Endothelial cell (in vitro differentiated cells): ENCODE measurements at regions not wholly inside any gene's neighbourhood (a gene's known extent, or its start where the extent isn't known, plus 50 kb on each side); places are given as distances from the start of the nearest gene placed in this dataset.
A peak's percentile ranks its signal among the peaks of the same experiment; 100 is the strongest.

Source experiments
- DNase-seq: peaks from one replicate; pipeline ENCODE4 v3.0.0; 2021; ENCODE audit warnings: low spot score
- H3K27ac Mint-ChIP-seq: one replicate; pipeline ENCODE4 v1.8.0; 2021; ENCODE audit warnings: mixed read lengths, inconsistent platforms; ENCODE audit not compliant: unreplicated experiment
- H3K27me3 Mint-ChIP-seq: one replicate; pipeline ENCODE4 v1.8.0; 2021; ENCODE audit warnings: mild to moderate bottlenecking, moderate library complexity, mixed read lengths, inconsistent platforms; ENCODE audit not compliant: unreplicated experiment
- H3K36me3 Mint-ChIP-seq: one replicate; pipeline ENCODE4 v1.8.0; 2021; ENCODE audit warnings: mild to moderate bottlenecking, low read depth, mixed read lengths, inconsistent platforms; ENCODE audit not compliant: unreplicated experiment
- H3K4me1 Mint-ChIP-seq: one replicate; pipeline ENCODE4 v1.8.0; 2021; ENCODE audit warnings: mild to moderate bottlenecking, mixed read lengths, inconsistent platforms; ENCODE audit not compliant: unreplicated experiment
- H3K4me3 Mint-ChIP-seq: one replicate; pipeline ENCODE4 v1.8.0; 2021; ENCODE audit warnings: mild to moderate bottlenecking, mixed read lengths, inconsistent platforms; ENCODE audit not compliant: unreplicated experiment
- H3K9me3 Mint-ChIP-seq: one replicate; pipeline ENCODE4 v1.8.0; 2021; ENCODE audit warnings: mixed read lengths, inconsistent platforms; ENCODE audit not compliant: unreplicated experiment
- TF ChIP-seq, protein P1 (sequence below): fragments of 200-600 bp; sonication (generic); IDR thresholded peaks from one replicate; pipeline ENCODE4 v1.5.0; 2021; ENCODE audit warnings: antibody characterized with exemption; ENCODE audit not compliant: unreplicated experiment

DNA sequence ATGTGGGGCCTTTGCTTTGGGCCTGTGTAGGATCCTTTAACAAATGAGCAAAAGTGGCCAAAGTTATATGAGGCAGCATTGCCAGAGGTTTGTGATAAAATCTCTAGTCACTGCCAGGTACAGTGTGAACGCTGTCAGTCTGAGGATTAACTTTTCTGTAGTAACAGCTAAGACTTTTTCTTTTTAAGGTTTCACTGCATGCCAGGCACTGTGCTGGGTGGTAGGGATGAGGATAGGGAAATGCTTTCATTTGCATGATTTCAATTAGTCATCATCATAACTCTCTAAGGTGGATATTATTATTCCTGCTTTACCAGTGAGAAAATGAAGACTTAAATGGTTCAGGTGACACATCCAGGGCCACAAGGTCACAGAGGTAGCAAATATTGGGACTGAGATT lies 79.7 kb upstream of the BMPER start:
- Mint-ChIP-seq H3K9me3 (no peaks in the 10 kb centered on the region), H3K4me1 (no peaks in the 10 kb centered on the region), H3K27me3 (peaks cover 1% of the 10 kb centered on the region), H3K4me3 (no peak overlapping the region), H3K27ac (no peak overlapping the region), H3K36me3 (no peaks in the 10 kb centered on the region)
- TF ChIP-seq, protein P1, sequence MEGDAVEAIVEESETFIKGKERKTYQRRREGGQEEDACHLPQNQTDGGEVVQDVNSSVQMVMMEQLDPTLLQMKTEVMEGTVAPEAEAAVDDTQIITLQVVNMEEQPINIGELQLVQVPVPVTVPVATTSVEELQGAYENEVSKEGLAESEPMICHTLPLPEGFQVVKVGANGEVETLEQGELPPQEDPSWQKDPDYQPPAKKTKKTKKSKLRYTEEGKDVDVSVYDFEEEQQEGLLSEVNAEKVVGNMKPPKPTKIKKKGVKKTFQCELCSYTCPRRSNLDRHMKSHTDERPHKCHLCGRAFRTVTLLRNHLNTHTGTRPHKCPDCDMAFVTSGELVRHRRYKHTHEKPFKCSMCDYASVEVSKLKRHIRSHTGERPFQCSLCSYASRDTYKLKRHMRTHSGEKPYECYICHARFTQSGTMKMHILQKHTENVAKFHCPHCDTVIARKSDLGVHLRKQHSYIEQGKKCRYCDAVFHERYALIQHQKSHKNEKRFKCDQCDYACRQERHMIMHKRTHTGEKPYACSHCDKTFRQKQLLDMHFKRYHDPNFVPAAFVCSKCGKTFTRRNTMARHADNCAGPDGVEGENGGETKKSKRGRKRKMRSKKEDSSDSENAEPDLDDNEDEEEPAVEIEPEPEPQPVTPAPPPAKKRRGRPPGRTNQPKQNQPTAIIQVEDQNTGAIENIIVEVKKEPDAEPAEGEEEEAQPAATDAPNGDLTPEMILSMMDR = no peak
- DNase-seq = no peak

DNA sequence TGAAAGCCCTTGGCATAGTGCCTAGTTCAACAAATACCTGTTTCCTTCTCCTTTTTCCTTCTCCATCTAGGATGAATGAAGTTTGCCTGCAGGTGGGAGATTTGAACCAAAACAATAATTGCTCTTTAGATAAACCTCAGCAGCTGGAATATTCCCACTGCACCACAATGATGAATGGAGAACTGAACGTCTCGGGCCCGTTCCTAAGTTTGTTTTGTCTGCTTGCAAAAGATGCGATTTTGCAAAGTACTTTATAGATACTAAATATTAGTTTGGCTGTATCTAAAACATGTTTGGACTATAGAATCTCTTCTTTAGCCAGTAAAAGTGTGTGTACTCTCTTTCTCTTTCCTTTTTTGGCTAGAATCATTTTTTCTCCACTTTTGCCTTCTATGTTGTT lies 75.8 kb upstream of the BMPER start:
- Mint-ChIP-seq H3K27ac (no peak overlapping the region), H3K4me1 (no peaks in the 10 kb centered on the region), H3K27me3 (peaks cover 2% of the 10 kb centered on the region), H3K4me3 (no peak overlapping the region), H3K36me3 (no peaks in the 10 kb centered on the region), H3K9me3 (no peaks in the 10 kb centered on the region)
- TF ChIP-seq, protein P1 = no peak
- no peak for DNase-seq

DNA sequence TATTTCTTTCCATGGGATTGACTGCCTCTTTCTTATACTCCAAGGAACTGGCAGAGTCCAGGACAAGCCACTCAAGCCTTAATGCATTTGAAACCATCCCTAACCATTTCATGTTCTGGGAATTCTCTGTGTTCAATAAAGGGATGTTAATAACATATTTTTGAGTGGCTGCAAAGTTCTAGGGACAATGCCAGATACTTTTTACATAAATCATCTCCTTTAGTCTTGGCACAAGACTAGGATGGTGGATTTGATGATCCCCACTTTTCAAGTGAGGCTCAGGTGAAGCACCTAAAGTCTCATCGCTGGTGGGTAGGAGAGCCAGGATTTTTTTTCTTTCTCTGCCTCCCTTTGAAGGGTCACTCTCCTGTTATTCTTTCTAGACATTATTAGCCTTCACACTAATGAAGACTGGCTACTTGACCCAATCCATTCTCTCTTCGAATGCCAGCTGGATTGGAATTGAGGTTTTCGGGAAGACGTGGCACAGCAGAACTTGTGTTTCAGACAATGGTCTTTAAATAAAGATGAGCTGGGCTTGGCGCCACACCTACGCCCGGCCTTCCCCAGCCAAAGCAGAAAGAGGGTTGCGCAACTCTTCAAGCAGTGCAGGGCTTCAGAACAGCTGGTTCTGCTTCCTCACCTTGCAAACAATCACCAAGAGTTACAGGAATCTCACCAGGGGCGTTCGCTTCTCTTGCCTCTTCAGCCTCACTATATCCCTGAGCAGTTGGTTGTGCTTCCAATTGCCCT lies 73.8 kb upstream of the BMPER start:
- no peak overlapping the region for H3K4me3 Mint-ChIP-seq
- no peaks in the 10 kb centered on the region for H3K9me3 Mint-ChIP-seq
- H3K4me1 Mint-ChIP-seq = no peaks in the 10 kb centered on the region
- TF ChIP-seq, protein P1 = no peak
- no peak overlapping the region for H3K27ac Mint-ChIP-seq
- peaks cover 2% of the 10 kb centered on the region for H3K27me3 Mint-ChIP-seq
- no peaks in the 10 kb centered on the region for H3K36me3 Mint-ChIP-seq
- no peak for DNase-seq

DNA sequence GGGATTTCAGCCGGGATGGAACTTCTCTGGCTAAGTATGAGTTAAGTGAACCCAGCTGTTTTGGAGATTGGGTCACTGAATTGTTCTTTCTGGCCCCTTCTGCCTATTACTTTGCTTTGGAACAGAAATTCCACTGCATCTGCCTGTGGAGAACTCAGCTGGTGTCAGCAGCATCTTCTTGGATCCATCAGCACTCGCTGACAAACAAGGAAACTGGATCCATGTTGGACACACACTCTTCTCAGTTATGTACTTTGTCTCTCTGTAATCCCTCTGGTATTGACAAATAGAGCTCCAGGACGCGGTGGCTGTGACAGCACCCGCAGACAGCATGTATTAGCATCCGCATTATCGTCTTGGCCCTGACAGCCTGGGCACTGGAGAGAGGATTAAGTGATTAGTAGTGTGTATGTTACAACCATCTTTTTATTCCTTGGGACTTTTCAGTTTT lies 73.0 kb upstream of the BMPER start:
- Mint-ChIP-seq H3K4me3 (no peak overlapping the region), H3K27ac (no peak overlapping the region), H3K4me1 (no peaks in the 10 kb centered on the region), H3K36me3 (no peaks in the 10 kb centered on the region), H3K27me3 (peaks cover 2% of the 10 kb centered on the region), H3K9me3 (no peaks in the 10 kb centered on the region)
- no peak for DNase-seq
- TF ChIP-seq, protein P1 = no peak

- no peaks in the 10 kb centered on the region for H3K4me1 Mint-ChIP-seq
- no peak for DNase-seq
- no peaks in the 10 kb centered on the region for H3K36me3 Mint-ChIP-seq
- H3K4me3 Mint-ChIP-seq = no peak overlapping the region
- peaks cover 2% of the 10 kb centered on the region for H3K27me3 Mint-ChIP-seq
- H3K9me3 Mint-ChIP-seq = no peaks in the 10 kb centered on the region
- TF ChIP-seq, protein P1 = peak; percentile 39
- H3K27ac Mint-ChIP-seq = no peak overlapping the region
These were observed 68.5 kb upstream of the BMPER start for GRCh38 chr7:33836797-33837355.
